IgD-negative memory B cell (primary cell): ENCODE measurements at regions not wholly inside any gene's neighbourhood (a gene's known extent, or its start where the extent isn't known, plus 50 kb on each side); places are given as distances from the start of the nearest gene placed in this dataset.
"Not testable (repeated sequence)": the region's sequence is repeated elsewhere in the genome, so short reads cannot be mapped to it uniquely, and the experiment has no call there.

Experiments
- H3K27ac Mint-ChIP-seq, 3 donors: one replicate each; pipeline ENCODE4 v1.8.0; 2020 to 2022; ENCODE audit warnings: mild to moderate bottlenecking in 3 of 3, mixed read lengths in 3 of 3, moderate library complexity in 1 of 3
- H3K27me3 Mint-ChIP-seq: one replicate; pipeline ENCODE4 v1.8.0; 2021; ENCODE audit warnings: mixed read lengths
- H3K36me3 Mint-ChIP-seq: one replicate; pipeline ENCODE4 v1.8.0; 2020; ENCODE audit warnings: mild to moderate bottlenecking, mixed read lengths
- H3K4me1 Mint-ChIP-seq, 3 donors: one replicate each; pipeline ENCODE4 v1.8.0; 2020 to 2022; ENCODE audit warnings: mixed read lengths in 3 of 3, mild to moderate bottlenecking in 1 of 3
- H3K4me3 Mint-ChIP-seq, 4 donors: one replicate each; pipeline ENCODE4 v1.8.0; 2020 to 2022; ENCODE audit warnings: mild to moderate bottlenecking in 4 of 4, mixed read lengths in 4 of 4, moderate library complexity in 3 of 4
- H3K9me3 Mint-ChIP-seq, 3 donors: one replicate each; pipeline ENCODE4 v1.8.0; 2020 to 2021; ENCODE audit warnings: mixed read lengths in 3 of 3, mild to moderate bottlenecking in 1 of 3

DNA sequence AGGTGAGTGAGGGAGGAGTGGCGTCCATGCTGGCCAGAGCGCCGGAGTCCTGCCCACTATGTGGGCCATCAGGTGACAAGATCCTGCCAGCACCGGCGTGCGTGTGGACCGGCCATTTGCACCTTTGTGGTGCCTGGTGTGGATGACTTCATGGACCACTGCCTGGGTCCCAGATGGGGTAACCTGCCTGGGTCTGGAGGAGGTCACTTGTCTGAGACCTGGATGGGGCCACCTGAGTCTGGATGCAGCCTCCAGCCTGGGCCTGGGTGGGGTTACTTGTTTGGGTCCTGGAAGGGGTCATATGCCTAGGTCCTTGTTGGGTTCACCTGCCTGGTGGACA is 299.6 kb downstream of the NDUFA10 start:
- peaks cover 1% of the 10 kb centered on the region for H3K27me3 Mint-ChIP-seq
- H3K4me1 Mint-ChIP-seq, result no peaks in the 10 kb centered on the region
- no peaks in the 10 kb centered on the region for H3K36me3 Mint-ChIP-seq
- H3K4me3 Mint-ChIP-seq, result no peak overlapping the region
- no peak overlapping the region for H3K27ac Mint-ChIP-seq
- H3K9me3 Mint-ChIP-seq, result no peaks in the 10 kb centered on the region

DNA sequence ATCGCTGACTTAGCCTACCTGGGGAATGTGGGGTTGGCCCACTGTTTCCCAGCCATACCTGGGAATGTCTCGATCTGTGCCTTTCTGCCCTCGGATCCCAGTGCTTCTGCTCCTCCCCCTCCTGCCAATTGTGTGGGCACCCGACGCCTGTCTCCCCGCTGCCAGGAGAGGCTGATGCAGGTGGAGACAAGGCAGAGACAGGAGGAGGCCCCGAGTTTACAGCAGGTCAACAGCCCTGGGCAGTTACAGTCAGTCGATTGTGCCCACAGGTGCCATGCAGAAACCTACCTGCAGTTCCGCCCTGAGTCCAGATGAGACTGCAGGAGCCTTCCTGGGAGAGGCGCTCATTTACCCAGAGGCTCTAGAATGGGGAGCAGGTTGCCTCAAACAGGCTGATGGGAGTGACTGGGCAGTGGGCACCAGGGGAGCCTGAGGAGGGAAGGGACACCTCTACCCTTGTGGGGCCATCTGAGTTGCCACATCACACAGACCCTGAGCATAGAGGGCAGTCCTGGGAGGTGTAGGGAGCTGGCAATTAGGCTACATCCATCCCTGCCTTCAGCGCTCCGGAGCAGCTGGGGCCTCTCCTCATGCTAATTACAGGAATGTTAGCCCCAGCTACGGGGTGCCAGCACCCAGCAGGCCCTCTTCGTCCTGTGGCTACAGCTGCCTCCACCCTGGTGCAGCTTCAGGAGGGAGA is 300.1 kb downstream of the NDUFA10 start:
- H3K9me3 Mint-ChIP-seq, result no peaks in the 10 kb centered on the region
- H3K27me3 Mint-ChIP-seq, result peaks cover 1% of the 10 kb centered on the region
- no peak overlapping the region for H3K27ac Mint-ChIP-seq
- H3K36me3 Mint-ChIP-seq, result no peaks in the 10 kb centered on the region
- no peaks in the 10 kb centered on the region for H3K4me1 Mint-ChIP-seq
- H3K4me3 Mint-ChIP-seq, result no peak overlapping the region

- Mint-ChIP-seq H3K27ac (no peak overlapping the region), H3K4me1 (no peaks in the 10 kb centered on the region), H3K4me3 (no peak overlapping the region), H3K27me3 (peaks cover 1% of the 10 kb centered on the region), H3K9me3 (no peaks in the 10 kb centered on the region), H3K36me3 (no peaks in the 10 kb centered on the region)
These were observed 300.8 kb downstream of the NDUFA10 start for GRCh38 chr2:239724194-239724849.

GRCh38 chr2:239723486-239724193 is 301.5 kb downstream of the NDUFA10 start:
- Mint-ChIP-seq H3K4me1 (no peaks in the 10 kb centered on the region), H3K4me3 (no peak overlapping the region), H3K9me3 (no peaks in the 10 kb centered on the region), H3K36me3 (no peaks in the 10 kb centered on the region), H3K27ac (no peak overlapping the region), H3K27me3 (peaks cover 1% of the 10 kb centered on the region)

DNA sequence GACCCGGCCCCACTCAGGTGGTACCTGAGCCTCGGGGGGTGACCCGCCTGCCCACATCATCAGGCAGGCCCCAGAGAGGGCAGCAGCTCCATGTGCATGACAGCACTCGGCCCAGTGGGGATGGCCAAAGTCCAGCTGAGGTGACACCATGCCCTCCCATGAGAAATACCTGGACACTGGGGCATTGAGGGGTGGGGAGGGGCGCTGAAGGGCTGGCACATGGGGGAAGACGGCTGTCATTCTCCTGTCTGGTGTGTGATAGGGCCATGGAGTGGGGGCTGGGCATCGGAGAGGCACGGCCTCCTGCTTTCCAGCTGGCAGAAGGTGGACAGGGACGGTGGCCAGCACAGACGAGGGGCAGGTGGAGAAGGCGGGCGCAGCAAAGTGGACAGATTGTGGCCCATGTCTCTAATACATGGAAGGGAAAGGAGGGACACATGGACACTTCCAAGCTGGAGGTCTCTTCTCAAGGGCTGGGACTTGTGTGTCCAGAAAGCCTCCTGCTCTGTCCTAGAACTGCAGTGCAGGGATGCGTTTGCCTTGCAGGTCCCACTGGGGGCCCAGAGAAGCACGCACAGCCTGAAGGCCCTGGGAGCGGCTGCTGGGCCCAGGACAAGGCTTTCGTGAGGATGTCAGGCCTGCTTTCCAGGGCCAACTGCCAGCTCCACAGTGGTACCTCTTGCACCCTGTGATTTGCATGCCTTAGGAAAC is 302.2 kb downstream of the NDUFA10 start:
- H3K27me3 Mint-ChIP-seq, result no peaks in the 10 kb centered on the region

GRCh38 chr2:239721991-239722759 is 303.0 kb downstream of the NDUFA10 start:
- Mint-ChIP-seq H3K9me3 (no peaks in the 10 kb centered on the region), H3K4me1 (no peaks in the 10 kb centered on the region), H3K4me3 (no peak overlapping the region), H3K36me3 (no peaks in the 10 kb centered on the region), H3K27me3 (no peaks in the 10 kb centered on the region), H3K27ac (no peak overlapping the region)

More for the DNA sequence above, 302.2 kb downstream of the NDUFA10 start:
- Mint-ChIP-seq H3K4me1 (no peaks in the 10 kb centered on the region), H3K9me3 (no peaks in the 10 kb centered on the region), H3K27ac (no peak overlapping the region), H3K4me3 (no peak overlapping the region), H3K36me3 (no peaks in the 10 kb centered on the region)

- H3K27ac Mint-ChIP-seq, result no peak overlapping the region
- no peaks in the 10 kb centered on the region for H3K36me3 Mint-ChIP-seq
- H3K27me3 Mint-ChIP-seq, result no peaks in the 10 kb centered on the region
- H3K9me3 Mint-ChIP-seq, result no peaks in the 10 kb centered on the region
- no peaks in the 10 kb centered on the region for H3K4me1 Mint-ChIP-seq
- H3K4me3 Mint-ChIP-seq, result no peak overlapping the region
These were observed 303.6 kb downstream of the NDUFA10 start for GRCh38 chr2:239721531-239721930.

- H3K27me3 Mint-ChIP-seq, result no peaks in the 10 kb centered on the region
- peak overlapping the region in 1 of 3 donors; percentile 10 for H3K27ac Mint-ChIP-seq
- no peak overlapping the region for H3K4me3 Mint-ChIP-seq
- no peaks in the 10 kb centered on the region for H3K36me3 Mint-ChIP-seq
- H3K4me1 Mint-ChIP-seq, result peaks cover 0 to 1% (median 0%) of the 10 kb centered on the region in 3 donors
- peaks cover 0 to 7% (median 3%) of the 10 kb centered on the region in 3 donors for H3K9me3 Mint-ChIP-seq
These were observed 304.5 kb downstream of the NDUFA10 start for GRCh38 chr2:239720361-239721360.

DNA sequence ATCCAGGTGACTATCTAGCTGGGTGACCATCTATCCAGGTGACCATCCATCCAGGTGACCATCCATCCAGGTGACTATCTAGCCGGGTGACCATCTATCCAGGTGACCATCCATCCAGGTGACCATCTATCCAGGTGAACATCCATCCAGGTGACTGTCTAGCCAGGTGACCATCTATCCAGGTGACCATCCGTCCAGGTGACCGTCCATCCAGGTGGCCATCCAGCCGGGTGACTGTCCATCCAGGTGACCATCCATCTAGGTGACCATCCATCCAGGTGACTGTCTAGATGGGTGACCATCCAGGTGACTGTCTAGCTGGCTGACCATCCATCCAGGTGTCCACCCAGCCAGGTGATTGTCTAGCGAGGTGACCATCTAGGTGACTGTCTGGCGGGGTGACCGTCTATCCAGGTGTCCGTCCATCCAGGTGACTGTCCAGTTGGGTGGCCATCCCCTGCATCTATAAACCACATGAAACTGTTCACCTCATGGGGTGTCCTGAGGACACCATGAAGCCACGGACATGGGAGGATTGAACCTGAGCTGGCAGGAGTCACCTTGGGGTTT is 305.3 kb downstream of the NDUFA10 start:
- Mint-ChIP-seq H3K36me3 (no peaks in the 10 kb centered on the region), H3K4me1 (peaks cover 0 to 1% (median 0%) of the 10 kb centered on the region in 3 donors)

GRCh38 chr2:239718991-239719390 is 306.2 kb downstream of the NDUFA10 start:
- H3K4me1 Mint-ChIP-seq, H3K4me3 Mint-ChIP-seq, H3K27me3 Mint-ChIP-seq, H3K27ac Mint-ChIP-seq, H3K36me3 Mint-ChIP-seq: not testable (repeated sequence)
- peaks cover 0 to 14% (median 3%) of the 10 kb centered on the region in 3 donors for H3K9me3 Mint-ChIP-seq

More for the DNA sequence above, 305.3 kb downstream of the NDUFA10 start:
- H3K27me3 Mint-ChIP-seq, result no peaks in the 10 kb centered on the region
- no peak overlapping the region for H3K4me3 Mint-ChIP-seq
- no peak overlapping the region for H3K27ac Mint-ChIP-seq
- peaks cover 0 to 13% (median 3%) of the 10 kb centered on the region in 3 donors for H3K9me3 Mint-ChIP-seq

GRCh38 chr2:239717706-239718105 is 307.4 kb downstream of the NDUFA10 start:
- Mint-ChIP-seq H3K27ac (no peak overlapping the region), H3K27me3 (no peaks in the 10 kb centered on the region), H3K36me3 (no peaks in the 10 kb centered on the region), H3K9me3 (peaks cover under 1 to 19% (median 3%) of the 10 kb centered on the region in 3 donors), H3K4me1 (peaks cover 0 to 1% (median 0%) of the 10 kb centered on the region in 3 donors), H3K4me3 (no peak overlapping the region)

GRCh38 chr2:239717319-239717675 is 307.8 kb downstream of the NDUFA10 start:
- no peak overlapping the region for H3K4me3 Mint-ChIP-seq
- no peaks in the 10 kb centered on the region for H3K36me3 Mint-ChIP-seq
- H3K27me3 Mint-ChIP-seq, result peaks cover 2% of the 10 kb centered on the region
- H3K9me3 Mint-ChIP-seq, result peaks cover 2 to 19% (median 3%) of the 10 kb centered on the region in 3 donors
- peaks cover 0 to 1% (median 0%) of the 10 kb centered on the region in 3 donors for H3K4me1 Mint-ChIP-seq
- no peak overlapping the region for H3K27ac Mint-ChIP-seq

GRCh38 chr2:239716536-239717318 is 308.4 kb downstream of the NDUFA10 start:
- Mint-ChIP-seq H3K36me3 (no peaks in the 10 kb centered on the region), H3K9me3 (peaks cover 2 to 19% (median 3%) of the 10 kb centered on the region in 3 donors), H3K4me1 (peaks cover 0 to 1% (median 0%) of the 10 kb centered on the region in 3 donors), H3K27me3 (peaks cover 2% of the 10 kb centered on the region), H3K4me3 (no peak overlapping the region), H3K27ac (no peak overlapping the region)
